HCT116 (cell line): ENCODE measurements at regions not wholly inside any gene's neighbourhood (a gene's known extent, or its start where the extent isn't known, plus 50 kb on each side); places are given as distances from the start of the nearest gene placed in this dataset.

Experiments used
- ATAC-seq: fragments of 200-7000 bp; cut with Tn5 transposase; 2 replicates; pipeline ENCODE4 v1.9.1; 2020; ENCODE audit warnings: mild to moderate bottlenecking, moderate library complexity
- BruUV-seq: library from RNA; stranded (reverse); fragments of 400-500 nt; replicated peaks from 2 replicates; lab custom pipeline; 2021; lab: Mats Ljungman, UMichigan
- CTCF ChIA-PET: fragments of 300-600 bp; sonication (Branson Sonifier 250); formaldehyde crosslinking; loops from one replicate; lab custom pipeline; 2021; ENCODE audit warnings: antibody characterized with exemption; lab: Charles Lee
- POLR2A ChIA-PET: fragments of 300-600, 350-600 bp; sonication (Branson Sonifier 250); formaldehyde crosslinking; loops from one replicate; lab custom pipeline; 2021; ENCODE audit warnings: antibody characterized with exemption; lab: Charles Lee
- RAD21 ChIA-PET, 2 experiments: fragments of 300-600 bp; sonication (Branson Sonifier 250); formaldehyde crosslinking; loops; one replicate each; lab custom pipeline; 2023; ENCODE audit warnings: low total read pairs in 2 of 2; ENCODE audit not compliant: uncharacterized antibody in 2 of 2, unreplicated experiment in 2 of 2, low non-redundant PET in 1 of 2; lab: Charles Lee
- DNase-seq: peaks from one replicate; pipeline ENCODE4 v3.0.0-alpha.2; 2010; ENCODE audit warnings: low read depth, low spot score
- H2AFZ ChIP-seq: fragments of 200-600 bp; shearing (Covaris generic), sonication (generic); 2 replicates; pipeline ENCODE4 v1.6.1; 2017; ENCODE audit warnings: low read depth, mixed run types, mixed read lengths, antibody characterized with exemption, low read length; ENCODE audit not compliant: poor library complexity, severe bottlenecking
- H3K27ac ChIP-seq: 2 replicates; pipeline ENCODE4 v1.5.1; 2012; ENCODE audit warnings: low read depth, low read length
- H3K27me3 ChIP-seq: fragments of 200-600 bp; sonication (generic); 2 replicates; pipeline ENCODE4 v1.6.1; 2016; ENCODE audit warnings: mixed run types, low read length, mixed read lengths; ENCODE audit not compliant: insufficient read depth
- H3K36me3 ChIP-seq, 2 experiments: fragments of 200-500 bp in 1 of 2; fragments of 200-600 bp in 1 of 2; sonication (Bioruptor generic) in 1 of 2; sonication (generic) in 1 of 2; 2 replicates each; pipeline versions ENCODE4 v1.5.1 to v1.6.1; 2014 to 2016; ENCODE audit warnings: low read length in 2 of 2, inconsistent platforms in 1 of 2, mixed read lengths in 1 of 2, mixed run types in 1 of 2; ENCODE audit not compliant: insufficient read depth in 2 of 2, control insufficient read depth in 1 of 2
- H3K4me1 ChIP-seq, 2 experiments: fragments of 200-600 bp in 1 of 2; sonication (generic) in 1 of 2; 2 replicates each; pipeline versions ENCODE4 v1.5.1 to v1.6.1; 2012 to 2017; ENCODE audit warnings: low read length in 2 of 2, inconsistent platforms in 1 of 2, mild to moderate bottlenecking in 1 of 2, mixed read lengths in 1 of 2, mixed run types in 1 of 2, moderate library complexity in 1 of 2; ENCODE audit not compliant: insufficient read depth in 2 of 2, control insufficient read depth in 1 of 2
- H3K4me2 ChIP-seq: fragments of 200-600 bp; sonication (generic); 2 replicates; pipeline ENCODE4 v1.6.1; 2017; ENCODE audit warnings: mixed run types, low read length, mixed read lengths
- H3K4me3 ChIP-seq, 2 experiments: fragments of 200-600 bp in 1 of 2; sonication (generic) in 1 of 2; replicated peaks in 1 of 2; 2 replicates each; pipeline ENCODE4 v1.5.1; 2011 to 2016; ENCODE audit warnings: low read length in 2 of 2, control low read depth in 1 of 2, low read depth in 1 of 2, mild to moderate bottlenecking in 1 of 2, mixed read lengths in 1 of 2, mixed run types in 1 of 2
- H3K79me2 ChIP-seq: fragments of 200-600 bp; sonication (generic); 2 replicates; pipeline ENCODE4 v1.6.1; 2017; ENCODE audit warnings: mild to moderate bottlenecking, mixed run types, low read length, moderate library complexity, mixed read lengths; ENCODE audit not compliant: insufficient read depth
- H3K9ac ChIP-seq: fragments of 200-600 bp; sonication (generic); 2 replicates; pipeline ENCODE4 v1.6.1; 2016; ENCODE audit warnings: low read length, mixed read lengths
- H3K9me2 ChIP-seq: fragments of 200-600 bp; sonication (generic), shearing (Covaris generic); 2 replicates; pipeline ENCODE4 v1.6.1; 2017; ENCODE audit warnings: mixed run types, mild to moderate bottlenecking, moderate library complexity; ENCODE audit not compliant: insufficient read depth
- H3K9me3 ChIP-seq, 2 experiments: fragments of 200-500 bp in 1 of 2; fragments of 200-600 bp in 1 of 2; sonication (Bioruptor generic) in 1 of 2; sonication (generic) in 1 of 2; 2 replicates each; pipeline ENCODE4 v1.6.1; 2014 to 2017; ENCODE audit warnings: low read length in 2 of 2, mixed read lengths in 2 of 2, inconsistent platforms in 1 of 2, low read depth in 1 of 2, mild to moderate bottlenecking in 1 of 2, mixed run types in 1 of 2, moderate library complexity in 1 of 2; ENCODE audit not compliant: control insufficient read depth in 1 of 2, insufficient read depth in 1 of 2
- H4K20me1 ChIP-seq: fragments of 200-600 bp; sonication (generic), shearing (Covaris generic); 2 replicates; pipeline ENCODE4 v1.6.1; 2017; ENCODE audit warnings: mixed run types, mild to moderate bottlenecking, moderate library complexity; ENCODE audit not compliant: insufficient read depth
- CBX3 ChIP-seq: IDR thresholded peaks from 2 replicates; pipeline ENCODE4 v1.6.1; 2012; ENCODE audit warnings: low read depth
- CTCF ChIP-seq, 3 experiments: fragments of 200-600 bp in 1 of 3; sonication (generic) in 1 of 3; IDR thresholded peaks in 2 of 3; conservative IDR thresholded peaks in 1 of 3; 2 replicates each; pipeline ENCODE4 v1.5.1; 2012 to 2017; ENCODE audit warnings: low read depth in 2 of 3, low read length in 2 of 3, antibody characterized with exemption in 1 of 3, borderline replicate concordance in 1 of 3, control low read depth in 1 of 3, mild to moderate bottlenecking in 1 of 3, mixed read lengths in 1 of 3, mixed run types in 1 of 3, moderate library complexity in 1 of 3; ENCODE audit not compliant: insufficient read depth in 1 of 3
- EGR1 ChIP-seq: IDR thresholded peaks from 2 replicates; pipeline ENCODE4 v1.6.1; 2012; ENCODE audit warnings: low read depth
- ELF1 ChIP-seq: IDR thresholded peaks from 2 replicates; pipeline ENCODE4 v1.6.1; 2012; ENCODE audit warnings: low read depth, borderline replicate concordance
- EZH2 ChIP-seq: fragments of 200-600 bp; sonication (generic); IDR thresholded peaks from 2 replicates; pipeline ENCODE4 v1.6.1; 2017; ENCODE audit warnings: antibody characterized with exemption, mixed run types
- EZH2phosphoT487 ChIP-seq: fragments of 200-600 bp; IDR thresholded peaks from 2 replicates; pipeline ENCODE4 v1.6.1; 2018; ENCODE audit warnings: antibody characterized with exemption, borderline replicate concordance
- JUND ChIP-seq: IDR thresholded peaks from 2 replicates; pipeline ENCODE4 v1.6.1; 2012
- POLR2A ChIP-seq: IDR thresholded peaks from 2 replicates; pipeline ENCODE4 v1.7.0; 2011; ENCODE audit warnings: borderline replicate concordance; ENCODE audit not compliant: insufficient read depth, insufficient read length; ENCODE audit errors: extremely low read depth
- POLR2AphosphoS5 ChIP-seq: IDR thresholded peaks from 2 replicates; pipeline ENCODE4 v1.6.1; 2011; ENCODE audit warnings: mild to moderate bottlenecking, low read depth, low read length, moderate library complexity
- RAD21 ChIP-seq: IDR thresholded peaks from 2 replicates; pipeline ENCODE4 v1.6.1; 2012; ENCODE audit warnings: low read depth, mild to moderate bottlenecking
- SRF ChIP-seq: IDR thresholded peaks from 2 replicates; pipeline ENCODE4 v1.6.1; 2012; ENCODE audit warnings: low read depth
- YY1 ChIP-seq: IDR thresholded peaks from 2 replicates; pipeline ENCODE4 v1.6.1; 2011; ENCODE audit warnings: low read length, low read depth, moderate library complexity, mild to moderate bottlenecking; ENCODE audit not compliant: insufficient replicate concordance; ENCODE audit errors: extremely low read depth
- ZNF274 ChIP-seq: fragments of 200-500 bp; sonication (Bioruptor generic); IDR thresholded peaks from 2 replicates; pipeline ENCODE4 v1.6.1; 2014; ENCODE audit warnings: mild to moderate bottlenecking, low read depth, low read length, inconsistent platforms
- intact Hi-C: fragments of 100-400 bp; cut with micrococcal nuclease; formaldehyde crosslinking; loops from 2 replicates; pipeline ENCODE4 v1.10.0; 2022
- TF ChIP-seq, protein P1 (sequence below): IDR thresholded peaks from 2 replicates; pipeline ENCODE4 v1.6.1; 2012

DNA sequence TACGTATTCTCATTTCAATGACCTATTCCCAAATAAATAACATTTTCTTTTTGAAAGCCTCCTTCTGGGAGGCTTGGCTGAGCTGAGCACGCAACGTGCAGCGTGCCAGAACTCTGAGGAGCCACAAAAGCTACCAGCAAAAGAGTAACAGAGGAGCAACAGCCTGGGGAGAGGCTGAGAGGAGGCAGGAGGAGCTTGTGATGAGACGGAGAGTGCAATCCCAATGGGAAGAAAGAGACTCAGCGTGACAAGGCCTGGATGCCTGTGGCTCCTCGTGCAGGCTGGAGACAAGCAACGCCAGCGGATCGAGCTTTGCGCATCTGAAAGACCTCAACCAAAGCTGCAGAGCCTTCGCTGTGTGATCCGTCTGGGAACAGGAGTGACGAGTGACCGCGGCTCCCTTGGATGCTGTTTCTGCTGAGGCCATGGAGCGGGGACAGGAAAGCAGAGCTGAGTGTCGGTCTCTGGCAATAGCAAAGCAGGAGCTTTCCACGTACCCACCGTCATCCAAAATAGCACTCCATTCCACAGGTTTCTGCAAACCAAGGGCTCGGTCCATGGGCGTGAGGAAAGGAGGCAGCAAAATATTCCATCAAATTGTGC, 171.7 kb upstream of the PFKP start:
- DNase-seq: no peak
- Histone ChIP-seq H3K9ac (no peak overlapping the region), H3K4me1 (no peaks in the 10 kb centered on the region), H3K4me3 (no peak overlapping the region), H4K20me1 (no peaks in the 10 kb centered on the region), H2AFZ (no peak overlapping the region), H3K79me2 (no peaks in the 10 kb centered on the region), H3K27me3 (peaks cover 20% of the 10 kb centered on the region), H3K4me2 (no peak overlapping the region), H3K9me2 (no peaks in the 10 kb centered on the region), H3K27ac (no peak overlapping the region), H3K36me3 (no peaks in the 10 kb centered on the region), H3K9me3 (no peaks in the 10 kb centered on the region)
- intact Hi-C loops: no loop called here
- CTCF ChIA-PET: no interaction called here
- no TSS peak for BruUV-seq
- no peak for ATAC-seq
- POLR2A ChIA-PET: no interaction called here
- TF ChIP-seq, protein P1, sequence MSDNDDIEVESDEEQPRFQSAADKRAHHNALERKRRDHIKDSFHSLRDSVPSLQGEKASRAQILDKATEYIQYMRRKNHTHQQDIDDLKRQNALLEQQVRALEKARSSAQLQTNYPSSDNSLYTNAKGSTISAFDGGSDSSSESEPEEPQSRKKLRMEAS: no peak
- TF ChIP-seq EZH2 (no peak), RAD21 (no peak), POLR2AphosphoS5 (no peak), CTCF (IDR thresholded peaks at IDR 0.05 in 2 of 3, conservative IDR thresholded peaks at IDR 0.05 in 1 of 3; ENCODE audit: borderline replicate concordance in 1 of 3, insufficient read depth in 1 of 3, low read depth in 2 of 3, low read length in 2 of 3) (no peak), EZH2phosphoT487 (no peak), ZNF274 (no peak)
- RAD21 ChIA-PET: no interaction called here

DNA sequence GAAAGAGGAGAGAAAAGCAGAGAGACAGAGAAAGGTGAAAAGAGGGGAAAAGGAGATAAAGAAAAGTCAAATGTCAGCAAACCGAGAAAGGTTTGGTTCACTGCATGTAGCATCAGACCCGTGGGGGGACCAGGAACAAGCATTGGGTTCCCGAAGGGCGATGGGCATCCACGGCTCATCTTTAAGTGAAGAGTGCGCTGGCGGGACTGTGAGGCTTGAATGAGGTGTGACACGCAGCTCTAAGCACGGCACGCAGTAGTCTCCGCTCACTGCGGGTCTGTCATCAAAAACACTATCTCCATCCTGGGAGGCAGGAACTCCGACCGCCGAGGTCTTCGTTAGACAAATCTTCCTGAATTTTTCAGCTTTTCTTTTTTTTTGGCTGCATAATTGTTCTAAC, 173.4 kb upstream of the PFKP start:
- ATAC-seq (no peak), DNase-seq (no peak)
- no peak overlapping the region for H3K4me2 ChIP-seq
- CTCF ChIA-PET: no interaction called here
- no peaks in the 10 kb centered on the region for H3K4me1 ChIP-seq
- TF ChIP-seq POLR2A: no peak
- no peak for TF ChIP-seq EGR1
- no peak for TF ChIP-seq ZNF274
- no peak for TF ChIP-seq CTCF (IDR thresholded peaks at IDR 0.05 in 2 of 3, conservative IDR thresholded peaks at IDR 0.05 in 1 of 3; ENCODE audit: borderline replicate concordance in 1 of 3, insufficient read depth in 1 of 3, low read depth in 2 of 3, low read length in 2 of 3)
- TF ChIP-seq EZH2: no peak
- no peak for TF ChIP-seq ELF1
- TF ChIP-seq, protein P1: no peak
- TF ChIP-seq CBX3: no peak
- no peak for TF ChIP-seq JUND
- no peak for TF ChIP-seq RAD21
- TF ChIP-seq EZH2phosphoT487: no peak
- TF ChIP-seq YY1: no peak
- TF ChIP-seq SRF: no peak
- H3K9me2 ChIP-seq: no peaks in the 10 kb centered on the region
- H3K9ac ChIP-seq: no peak overlapping the region
- POLR2A ChIA-PET: no interaction called here
- H3K4me3 ChIP-seq: no peak overlapping the region
- H3K27ac ChIP-seq: no peak overlapping the region
- RAD21 ChIA-PET: no interaction called here
- intact Hi-C loops: no loop called here
- H3K36me3 ChIP-seq: no peaks in the 10 kb centered on the region
- H3K9me3 ChIP-seq: no peaks in the 10 kb centered on the region
- H2AFZ ChIP-seq: no peak overlapping the region
- H3K27me3 ChIP-seq: peaks cover 20% of the 10 kb centered on the region
- BruUV-seq: no TSS peak
- no peaks in the 10 kb centered on the region for H4K20me1 ChIP-seq
- H3K79me2 ChIP-seq: no peaks in the 10 kb centered on the region
